Keratinocyte (primary cell): ENCODE measurements at regions not wholly inside any gene's neighbourhood (a gene's known extent, or its start where the extent isn't known, plus 50 kb on each side); places are given as distances from the start of the nearest gene placed in this dataset.

Experiments
- DNase-seq: peaks from one replicate; pipeline ENCODE4 v3.0.0-alpha.2; 2011; ENCODE audit warnings: low read depth, missing footprints, low spot score
- FAIRE-seq: peaks from 2 replicates; lab custom pipeline; 2011; peaks lifted over from hg19 to GRCh38; lab: Jason Lieb, UNC
- H2AFZ ChIP-seq: 2 replicates; pipeline ENCODE4 v1.6.0; 2012; ENCODE audit warnings: low read length, control low read depth, inconsistent platforms; ENCODE audit not compliant: control insufficient read depth
- H3K27ac ChIP-seq: 2 replicates; pipeline ENCODE4 v1.5.1; 2011; ENCODE audit warnings: low read length; ENCODE audit not compliant: control insufficient read depth, insufficient read depth
- H3K27me3 ChIP-seq: 3 replicates; pipeline ENCODE4 v1.6.0; 2011; ENCODE audit warnings: low read length; ENCODE audit not compliant: control insufficient read depth, insufficient read depth; ENCODE audit errors: extremely low read depth
- H3K36me3 ChIP-seq, 2 experiments: 2 replicates in 1 of 2; 3 replicates in 1 of 2; pipeline ENCODE4 v1.5.1; 2011; ENCODE audit warnings: low read length in 2 of 2, mild to moderate bottlenecking in 1 of 2; ENCODE audit not compliant: control insufficient read depth in 2 of 2, insufficient read depth in 2 of 2; ENCODE audit errors: extremely low read depth in 1 of 2
- H3K4me1 ChIP-seq: 3 replicates; pipeline ENCODE4 v1.5.1; 2011; ENCODE audit warnings: low read length; ENCODE audit not compliant: control insufficient read depth, insufficient read depth; ENCODE audit errors: extremely low read depth
- H3K4me2 ChIP-seq: 3 replicates; pipeline ENCODE4 v1.6.0; 2011; ENCODE audit warnings: low read depth, low read length; ENCODE audit not compliant: control insufficient read depth, insufficient read depth; ENCODE audit errors: extremely low read depth
- H3K4me3 ChIP-seq, 3 experiments: fragments of 200-600 bp in 1 of 3; sonication (generic) in 1 of 3; 2 replicates in 2 of 3; 3 replicates in 1 of 3; pipeline ENCODE4 v1.5.1; 2011 to 2016; ENCODE audit warnings: low read length in 3 of 3, mild to moderate bottlenecking in 3 of 3, control low read depth in 2 of 3, inconsistent platforms in 1 of 3, low read depth in 1 of 3, mixed read lengths in 1 of 3, mixed run types in 1 of 3, moderate library complexity in 1 of 3; ENCODE audit not compliant: control insufficient read depth in 2 of 3, insufficient read depth in 2 of 3; ENCODE audit errors: extremely low read depth in 1 of 3
- H3K79me2 ChIP-seq: 2 replicates; pipeline ENCODE4 v1.6.0; 2012; ENCODE audit warnings: low read length; ENCODE audit not compliant: control insufficient read depth, insufficient read depth
- H3K9ac ChIP-seq: 3 replicates; pipeline ENCODE4 v1.6.0; 2011; ENCODE audit warnings: low read length; ENCODE audit not compliant: control insufficient read depth, insufficient read depth; ENCODE audit errors: extremely low read depth
- H3K9me1 ChIP-seq: 3 replicates; pipeline ENCODE4 v1.6.0; 2011; ENCODE audit warnings: low read length; ENCODE audit not compliant: control insufficient read depth, insufficient read depth; ENCODE audit errors: extremely low read depth
- H3K9me3 ChIP-seq: 2 replicates; pipeline ENCODE4 v1.5.1; 2012; ENCODE audit warnings: low read depth, low read length; ENCODE audit not compliant: control insufficient read depth
- H4K20me1 ChIP-seq: 3 replicates; pipeline ENCODE4 v1.6.0; 2011; ENCODE audit warnings: low read length; ENCODE audit not compliant: control insufficient read depth, insufficient read depth; ENCODE audit errors: extremely low read depth
- EZH2 ChIP-seq: IDR thresholded peaks from one replicate; pipeline ENCODE4 v1.6.1; 2012; ENCODE audit warnings: inconsistent platforms, mild to moderate bottlenecking, low read length, moderate library complexity
- dilution Hi-C: fragments of 300-500 bp; cut with MboI; formaldehyde crosslinking; loops from one replicate; pipeline ENCODE4 v1.7.0; 2020; ENCODE audit warnings: low sequenced_read_pairs; ENCODE audit not compliant: extremely low pct_ligation_motif_present
- TF ChIP-seq, protein P1 (sequence below), 3 experiments: IDR thresholded peaks in 1 of 3; conservative IDR thresholded peaks in 1 of 3; optimal IDR thresholded peaks in 1 of 3; 2 replicates in 2 of 3; 3 replicates in 1 of 3; pipeline versions ENCODE3 to v1.5.1; 2011; ENCODE audit warnings: low read length in 3 of 3, mild to moderate bottlenecking in 3 of 3, moderate library complexity in 2 of 3, control low read depth in 1 of 3, inconsistent platforms in 1 of 3; ENCODE audit not compliant: insufficient read depth in 2 of 3; ENCODE audit errors: extremely low read depth in 1 of 3

DNA sequence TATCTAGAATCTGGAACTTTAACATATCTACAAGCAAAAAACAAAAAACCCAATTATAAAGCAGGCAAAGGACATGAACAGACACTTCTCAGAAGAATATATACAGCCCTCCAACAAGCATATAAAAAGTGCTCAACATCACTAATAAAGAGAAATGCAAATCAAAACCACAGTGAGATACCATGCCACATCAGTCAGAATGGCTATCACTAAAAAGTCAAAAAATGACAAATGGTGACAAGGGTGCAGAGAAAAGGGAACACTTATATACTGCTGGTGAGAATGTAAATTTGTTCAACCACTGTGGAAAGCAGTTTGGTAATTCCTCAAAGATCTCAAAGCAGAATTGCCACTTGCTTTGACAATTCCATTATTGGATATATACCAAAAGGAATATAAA is 215.0 kb upstream of the EYS start:
- Histone ChIP-seq H3K27ac (no peak overlapping the region), H3K4me1 (no peaks in the 10 kb centered on the region), H3K4me3 (no peak overlapping the region), H3K27me3 (no peaks in the 10 kb centered on the region), H4K20me1 (no peaks in the 10 kb centered on the region), H3K9ac (no peak overlapping the region), H3K4me2 (no peak overlapping the region), H3K9me3 (no peaks in the 10 kb centered on the region), H3K9me1 (no peaks in the 10 kb centered on the region), H3K36me3 (no peaks in the 10 kb centered on the region), H3K79me2 (no peaks in the 10 kb centered on the region), H2AFZ (no peak overlapping the region)
- dilution Hi-C loops = no loop called here
- DNase-seq = no peak
- no peak for FAIRE-seq
- no peak for TF ChIP-seq EZH2
- TF ChIP-seq, protein P1, sequence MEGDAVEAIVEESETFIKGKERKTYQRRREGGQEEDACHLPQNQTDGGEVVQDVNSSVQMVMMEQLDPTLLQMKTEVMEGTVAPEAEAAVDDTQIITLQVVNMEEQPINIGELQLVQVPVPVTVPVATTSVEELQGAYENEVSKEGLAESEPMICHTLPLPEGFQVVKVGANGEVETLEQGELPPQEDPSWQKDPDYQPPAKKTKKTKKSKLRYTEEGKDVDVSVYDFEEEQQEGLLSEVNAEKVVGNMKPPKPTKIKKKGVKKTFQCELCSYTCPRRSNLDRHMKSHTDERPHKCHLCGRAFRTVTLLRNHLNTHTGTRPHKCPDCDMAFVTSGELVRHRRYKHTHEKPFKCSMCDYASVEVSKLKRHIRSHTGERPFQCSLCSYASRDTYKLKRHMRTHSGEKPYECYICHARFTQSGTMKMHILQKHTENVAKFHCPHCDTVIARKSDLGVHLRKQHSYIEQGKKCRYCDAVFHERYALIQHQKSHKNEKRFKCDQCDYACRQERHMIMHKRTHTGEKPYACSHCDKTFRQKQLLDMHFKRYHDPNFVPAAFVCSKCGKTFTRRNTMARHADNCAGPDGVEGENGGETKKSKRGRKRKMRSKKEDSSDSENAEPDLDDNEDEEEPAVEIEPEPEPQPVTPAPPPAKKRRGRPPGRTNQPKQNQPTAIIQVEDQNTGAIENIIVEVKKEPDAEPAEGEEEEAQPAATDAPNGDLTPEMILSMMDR (optimal IDR thresholded peaks at IDR 0.05 in 1 of 3, IDR thresholded peaks at IDR 0.05 in 1 of 3, conservative IDR thresholded peaks at IDR 0.05 in 1 of 3; ENCODE audit: extremely low read depth in 1 of 3, insufficient read depth in 2 of 3, low read length in 3 of 3) = no peak

DNA sequence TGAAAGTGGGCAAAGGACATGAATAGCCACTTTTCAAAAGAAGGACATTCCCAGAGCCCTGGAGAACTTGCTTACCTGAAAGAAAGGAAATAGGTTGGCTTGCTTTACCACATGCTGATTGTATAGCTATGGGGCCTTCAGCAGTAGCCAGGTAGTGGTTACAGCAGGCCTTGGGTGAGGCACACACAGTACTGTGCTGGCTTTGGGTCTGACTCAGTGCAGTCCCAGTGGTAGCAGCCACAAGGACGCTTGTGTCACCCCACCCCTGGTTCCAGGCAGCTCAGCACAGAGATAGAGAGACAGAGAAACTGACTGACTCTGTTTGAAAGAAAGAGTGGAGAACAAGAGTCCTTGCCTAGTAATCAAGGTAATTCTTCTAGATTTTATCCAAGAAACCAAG is 201.0 kb upstream of the EYS start:
- dilution Hi-C loops = no loop called here
- DNase-seq = no peak
- no peaks in the 10 kb centered on the region for H3K9me3 ChIP-seq
- H3K27me3 ChIP-seq = no peaks in the 10 kb centered on the region
- no peaks in the 10 kb centered on the region for H3K9me1 ChIP-seq
- H4K20me1 ChIP-seq = no peaks in the 10 kb centered on the region
- H3K4me2 ChIP-seq = no peak overlapping the region
- no peak overlapping the region for H2AFZ ChIP-seq
- H3K9ac ChIP-seq = no peak overlapping the region
- no peak for FAIRE-seq
- H3K79me2 ChIP-seq = no peaks in the 10 kb centered on the region
- no peak for TF ChIP-seq EZH2
- TF ChIP-seq, protein P1 (optimal IDR thresholded peaks at IDR 0.05 in 1 of 3, IDR thresholded peaks at IDR 0.05 in 1 of 3, conservative IDR thresholded peaks at IDR 0.05 in 1 of 3; ENCODE audit: extremely low read depth in 1 of 3, insufficient read depth in 2 of 3, low read length in 3 of 3) = no peak
- no peaks in the 10 kb centered on the region for H3K36me3 ChIP-seq
- no peak overlapping the region for H3K4me3 ChIP-seq
- H3K27ac ChIP-seq = no peak overlapping the region
- H3K4me1 ChIP-seq = no peaks in the 10 kb centered on the region
